Smooth muscle cell (in vitro differentiated cells): ENCODE measurements at regions not wholly inside any gene's neighbourhood (a gene's known extent, or its start where the extent isn't known, plus 50 kb on each side); places are given as distances from the start of the nearest gene placed in this dataset.

ENCODE experiments used
- DNase-seq: peaks from one replicate; lab custom pipeline; 2025; ENCODE audit not compliant: unreplicated experiment; lab: John Stamatoyannopoulos, UW
- H2AFZ ChIP-seq: fragments of 200-600 bp; sonication (generic); 2 replicates; pipeline ENCODE4 v1.6.0; 2016; ENCODE audit warnings: antibody characterized with exemption, low read depth, mild to moderate bottlenecking
- H3F3A ChIP-seq: fragments of 200-600 bp; sonication (generic); 2 replicates; pipeline ENCODE4 v1.6.0; 2017; ENCODE audit warnings: antibody characterized with exemption, low read depth
- H3K27ac ChIP-seq: fragments of 200-600 bp; sonication (generic); 2 replicates; pipeline ENCODE4 v1.5.1; 2016; ENCODE audit warnings: low read depth, mild to moderate bottlenecking
- H3K27me3 ChIP-seq: fragments of 200-600 bp; sonication (generic); 2 replicates; pipeline ENCODE4 v1.6.1; 2016; ENCODE audit warnings: low read depth, mild to moderate bottlenecking
- H3K36me3 ChIP-seq: fragments of 200-600 bp; sonication (generic); 2 replicates; pipeline ENCODE4 v1.5.1; 2016; ENCODE audit warnings: low read depth
- H3K4me1 ChIP-seq: fragments of 200-600 bp; sonication (generic); 2 replicates; pipeline ENCODE4 v1.5.1; 2016; ENCODE audit warnings: low read depth
- H3K4me2 ChIP-seq: fragments of 200-600 bp; sonication (generic); 2 replicates; pipeline ENCODE4 v1.6.0; 2016; ENCODE audit warnings: mild to moderate bottlenecking
- H3K4me3 ChIP-seq: fragments of 200-600 bp; sonication (generic); 2 replicates; pipeline ENCODE4 v1.5.1; 2016; ENCODE audit warnings: mild to moderate bottlenecking
- H3K79me2 ChIP-seq: fragments of 200-600 bp; sonication (generic); 2 replicates; pipeline ENCODE4 v1.6.0; 2016; ENCODE audit warnings: low read depth, mild to moderate bottlenecking
- H3K9ac ChIP-seq: fragments of 200-600 bp; sonication (generic); 2 replicates; pipeline ENCODE4 v1.6.0; 2016; ENCODE audit warnings: low read depth
- H3K9me3 ChIP-seq: fragments of 200-600 bp; sonication (generic); replicated peaks from 2 replicates; pipeline ENCODE4 v1.5.1; 2016; ENCODE audit warnings: low read depth
- H4K20me1 ChIP-seq: fragments of 200-600 bp; sonication (generic); 2 replicates; pipeline ENCODE4 v1.6.0; 2016; ENCODE audit warnings: low read depth
- CTCF ChIP-seq: fragments of 200-600 bp; sonication (generic); IDR thresholded peaks from 2 replicates; pipeline ENCODE4 v1.5.1; 2017; ENCODE audit warnings: borderline replicate concordance, mild to moderate bottlenecking, antibody characterized with exemption; ENCODE audit not compliant: insufficient read depth, poor library complexity, severe bottlenecking
- WGBS: methylation state at CpG from one replicate; pipeline ENCODE4 v1.1.7; 2016; ENCODE audit warnings: low lambda C conversion rate; 5-methylcytosine and 5-hydroxymethylcytosine counted together

DNA sequence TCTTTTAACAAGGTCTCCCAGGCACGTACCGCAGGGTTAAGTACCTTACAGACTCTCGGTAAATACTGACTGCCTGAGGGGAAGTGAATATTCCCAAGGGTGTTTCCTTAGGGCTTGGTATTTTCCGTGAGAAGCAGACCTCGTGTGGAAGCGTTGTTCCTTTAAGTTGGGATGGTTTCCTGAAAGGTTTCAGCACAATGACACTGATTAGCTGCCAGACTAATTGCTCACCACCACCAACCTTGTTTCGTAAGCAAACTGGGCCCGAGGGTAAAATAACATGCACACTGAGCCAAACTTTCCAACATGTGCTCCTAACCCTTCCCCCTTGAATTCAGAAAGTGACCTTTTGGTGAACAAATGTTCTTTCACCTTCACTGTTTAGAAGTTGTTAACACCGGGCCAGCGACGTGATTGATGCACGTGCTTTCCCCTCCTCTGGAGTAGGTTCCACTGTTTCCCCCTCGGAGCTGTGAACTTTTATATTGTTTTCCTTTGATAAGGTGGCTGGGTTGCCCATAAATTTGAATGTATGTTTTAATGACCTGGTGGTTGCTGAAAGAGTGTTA, 128.1 kb upstream of the RPS23 start:
- Histone ChIP-seq H3K79me2 (no peaks in the 10 kb centered on the region), H3K27me3 (no peaks in the 10 kb centered on the region), H3K9ac (peak overlapping the region; percentile 83), H3K4me3 (no peak overlapping the region), H3K27ac (peak overlapping the region; percentile 98), H3K4me1 (peaks cover 4% of the 10 kb centered on the region), H3K9me3 (peaks cover 9% of the 10 kb centered on the region), H4K20me1 (no peaks in the 10 kb centered on the region), H3K4me2 (peak overlapping the region; percentile 45), H3K36me3 (no peaks in the 10 kb centered on the region), H3F3A (no peaks in the 10 kb centered on the region), H2AFZ (no peak overlapping the region)
- no peak for TF ChIP-seq CTCF
- no peak for DNase-seq
- 45% methylated on average over 13 of the region's 13 CpGs for WGBS

- Histone ChIP-seq H3K4me2 (peak overlapping the region; percentile 45), H3K9me3 (peaks cover 9% of the 10 kb centered on the region), H2AFZ (no peak overlapping the region), H4K20me1 (no peaks in the 10 kb centered on the region), H3K27ac (peak overlapping the region; percentile 98), H3K36me3 (no peaks in the 10 kb centered on the region), H3K79me2 (no peaks in the 10 kb centered on the region), H3K4me3 (no peak overlapping the region), H3K4me1 (peaks cover 4% of the 10 kb centered on the region), H3K9ac (peak overlapping the region; percentile 86), H3F3A (no peaks in the 10 kb centered on the region), H3K27me3 (no peaks in the 10 kb centered on the region)
- 64% methylated on average over 4 of the region's 4 CpGs for WGBS
- no peak for TF ChIP-seq CTCF
- DNase-seq: no peak
These were observed 127.6 kb upstream of the RPS23 start for GRCh38 chr5:82405618-82406204.

DNA sequence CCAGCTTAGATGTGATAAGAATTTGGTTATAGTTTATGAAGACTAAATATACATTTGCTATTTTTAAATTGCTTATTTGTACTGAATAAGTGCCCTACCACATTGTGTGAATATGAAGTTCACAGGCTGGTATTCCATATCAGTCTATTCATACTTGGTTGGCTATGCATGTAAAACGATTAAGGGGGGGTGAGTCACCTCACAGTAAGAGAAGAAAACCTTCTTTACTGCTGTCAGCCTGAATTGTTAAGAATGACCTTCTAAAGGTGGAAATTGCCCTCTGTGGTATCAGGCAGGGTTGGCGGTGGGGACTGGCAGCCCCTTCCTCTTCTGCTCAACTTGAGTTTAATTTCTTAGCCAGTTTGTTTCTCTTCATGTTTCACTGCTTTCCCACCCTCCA, 127.0 kb upstream of the RPS23 start:
- Histone ChIP-seq H3K9me3 (peaks cover 9% of the 10 kb centered on the region), H3K79me2 (no peaks in the 10 kb centered on the region), H2AFZ (no peak overlapping the region), H3K9ac (peak overlapping the region; percentile 86), H4K20me1 (no peaks in the 10 kb centered on the region), H3K4me2 (peak overlapping the region; percentile 13), H3F3A (no peaks in the 10 kb centered on the region), H3K27me3 (no peaks in the 10 kb centered on the region), H3K4me1 (peaks cover 4% of the 10 kb centered on the region), H3K27ac (peak overlapping the region; percentile 98), H3K4me3 (no peak overlapping the region), H3K36me3 (no peaks in the 10 kb centered on the region)
- TF ChIP-seq CTCF: no peak
- DNase-seq: no peak
- 56% methylated on average over 2 of the region's 2 CpGs for WGBS

DNA sequence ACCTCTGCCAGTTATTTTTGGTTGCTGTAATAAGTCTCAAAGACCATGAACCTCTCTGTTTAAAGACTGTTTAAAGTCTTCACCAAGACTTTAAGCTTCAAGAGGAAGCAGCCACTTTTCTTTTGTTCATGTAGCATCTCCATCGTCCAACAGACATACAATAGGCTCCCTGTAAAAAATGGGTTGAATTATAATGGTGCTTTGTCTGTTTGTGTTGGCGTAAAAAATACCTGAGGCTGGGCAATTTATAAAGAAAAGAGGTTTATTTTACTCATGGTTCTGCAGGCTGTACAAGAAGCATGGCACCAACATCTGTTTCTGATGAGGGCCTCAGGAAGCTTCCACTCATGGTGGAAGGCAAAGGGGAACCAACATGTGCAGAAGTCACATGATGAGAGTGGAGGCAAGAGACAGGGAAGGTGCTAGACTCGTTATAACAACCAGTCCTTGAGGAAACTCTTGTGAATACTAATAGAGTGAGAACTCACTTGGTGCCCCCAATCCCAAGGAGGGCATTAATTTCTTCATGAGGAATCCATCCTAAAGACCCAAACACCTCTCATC, 126.3 kb upstream of the RPS23 start:
- TF ChIP-seq CTCF: no peak
- 96% methylated on average over 3 of the region's 3 CpGs for WGBS

More for the DNA sequence above, 126.3 kb upstream of the RPS23 start:
- peaks cover 9% of the 10 kb centered on the region for H3K9me3 ChIP-seq
- H3K79me2 ChIP-seq: no peaks in the 10 kb centered on the region
- no peaks in the 10 kb centered on the region for H3K27me3 ChIP-seq
- no peaks in the 10 kb centered on the region for H3K36me3 ChIP-seq
- no peaks in the 10 kb centered on the region for H4K20me1 ChIP-seq
- no peak overlapping the region for H2AFZ ChIP-seq
- no peak for DNase-seq
- peak overlapping the region; percentile 98 for H3K27ac ChIP-seq
- H3K4me3 ChIP-seq: no peak overlapping the region
- peak overlapping the region; percentile 86 for H3K9ac ChIP-seq
- peaks cover 4% of the 10 kb centered on the region for H3K4me1 ChIP-seq
- no peak overlapping the region for H3K4me2 ChIP-seq
- H3F3A ChIP-seq: no peaks in the 10 kb centered on the region
